Thyroid gland (tissue), 4 donors: ENCODE measurements at regions not wholly inside any gene's neighbourhood (a gene's known extent, or its start where the extent isn't known, plus 50 kb on each side); places are given as distances from the start of the nearest gene placed in this dataset.

ENCODE experiments used
- DNase-seq, 2 donors: peaks; one replicate each; pipeline ENCODE4 v3.0.0-alpha.2; 2019
- H3K27ac ChIP-seq, 3 donors: fragments of 200-600 bp; sonication (generic); 1 replicate in 2 of 3; 2 replicates in 1 of 3; pipeline ENCODE4 v1.5.1; 2016 to 2019; ENCODE audit warnings: mild to moderate bottlenecking in 1 of 3, moderate library complexity in 1 of 3
- H3K27me3 ChIP-seq: fragments of 200-600 bp; sonication (generic); one replicate; pipeline ENCODE4 v1.5.1; 2019
- H3K36me3 ChIP-seq, 2 donors: fragments of 200-600 bp; sonication (generic); one replicate each; pipeline ENCODE4 v1.5.1; 2016 to 2019
- H3K4me1 ChIP-seq, 2 donors: fragments of 200-600 bp; sonication (generic); one replicate each; pipeline ENCODE4 v1.5.1; 2017 to 2019
- H3K4me3 ChIP-seq, 3 donors: fragments of 200-600 bp; sonication (generic); replicated peaks in 1 of 3; 1 replicate in 2 of 3; 2 replicates in 1 of 3; pipeline ENCODE4 v1.5.1; 2016; ENCODE audit warnings: mild to moderate bottlenecking in 1 of 3
- H3K9me3 ChIP-seq: fragments of 200-600 bp; sonication (generic); one replicate; pipeline ENCODE4 v1.5.1; 2017
- CTCF ChIP-seq, 6 experiments: fragments of 200-600 bp in 3 of 6; fragments of 450-650 bp in 3 of 6; sonication (generic) in 3 of 6; IDR thresholded peaks; one replicate each; pipeline ENCODE4 v1.5.1; 2016 to 2019; ENCODE audit warnings: antibody characterized with exemption in 6 of 6, mild to moderate bottlenecking in 2 of 6, inconsistent platforms in 1 of 6, moderate library complexity in 1 of 6
- POLR2A ChIP-seq, 2 donors: fragments of 450-650 bp; IDR thresholded peaks; one replicate each; pipeline ENCODE4 v1.6.1; 2017; ENCODE audit warnings: antibody characterized with exemption in 2 of 2, mild to moderate bottlenecking in 2 of 2, moderate library complexity in 1 of 2
- WGBS, 2 donors: methylation state at CpG; one replicate each; pipeline ENCODE4 v1.1.5; 2017; 5-methylcytosine and 5-hydroxymethylcytosine counted together
- intact Hi-C: fragments of 100-400 bp; cut with DNase I; formaldehyde crosslinking; loops from one replicate; pipeline ENCODE4 v1.15.1; 2023

- intact Hi-C loops, result no loop called here
- no peaks in the 10 kb centered on the region for H3K27me3 ChIP-seq
- no peak overlapping the region for H3K27ac ChIP-seq
- no peak for TF ChIP-seq CTCF (IDR thresholded peaks at IDR 0.05)
- TF ChIP-seq POLR2A (IDR thresholded peaks at IDR 0.05), result no peak
- H3K4me3 ChIP-seq, result no peak overlapping the region
- no peaks in the 10 kb centered on the region for H3K9me3 ChIP-seq
- no peak for DNase-seq
- 41 to 54% methylated on average over 4 of the region's 4 CpGs for WGBS, 2 donors
- no peaks in the 10 kb centered on the region for H3K36me3 ChIP-seq
- H3K4me1 ChIP-seq, result no peaks in the 10 kb centered on the region
Measured at GRCh38 chr2:78029392-78029995, 507.3 kb upstream of the LRRTM4 start.

- Histone ChIP-seq H3K36me3 (no peaks in the 10 kb centered on the region), H3K27ac (no peak overlapping the region), H3K4me1 (no peaks in the 10 kb centered on the region), H3K27me3 (no peaks in the 10 kb centered on the region), H3K4me3 (no peak overlapping the region), H3K9me3 (no peaks in the 10 kb centered on the region)
- DNase-seq, result no peak
- 64 to 69% methylated on average over 3 of the region's 3 CpGs for WGBS, 2 donors
- intact Hi-C loops, result no loop called here
- TF ChIP-seq CTCF (IDR thresholded peaks at IDR 0.05), result no peak
- no peak for TF ChIP-seq POLR2A (IDR thresholded peaks at IDR 0.05)
Measured at GRCh38 chr2:78034706-78035105, 512.5 kb upstream of the LRRTM4 start.

GRCh38 chr2:78035804-78036203, 513.6 kb upstream of the LRRTM4 start:
- DNase-seq, result no peak
- H3K36me3 ChIP-seq, result no peaks in the 10 kb centered on the region
- no peaks in the 10 kb centered on the region for H3K9me3 ChIP-seq
- no peaks in the 10 kb centered on the region for H3K4me1 ChIP-seq
- H3K4me3 ChIP-seq, result no peak overlapping the region
- TF ChIP-seq CTCF (IDR thresholded peaks at IDR 0.05) (no peak), POLR2A (IDR thresholded peaks at IDR 0.05) (no peak)
- H3K27ac ChIP-seq, result no peak overlapping the region
- no peaks in the 10 kb centered on the region for H3K27me3 ChIP-seq
- intact Hi-C loops, result no loop called here
- WGBS, 2 donors, result 54 to 85% methylated on average over 2 of the region's 2 CpGs

GRCh38 chr2:78051480-78051879, 529.3 kb upstream of the LRRTM4 start:
- H3K27ac ChIP-seq, result no peak overlapping the region
- H3K4me3 ChIP-seq, result no peak overlapping the region
- no peaks in the 10 kb centered on the region for H3K4me1 ChIP-seq
- TF ChIP-seq CTCF (IDR thresholded peaks at IDR 0.05) (no peak), POLR2A (IDR thresholded peaks at IDR 0.05) (no peak)
- H3K36me3 ChIP-seq, result no peaks in the 10 kb centered on the region
- intact Hi-C loops, result no loop called here
- 87 to 90% methylated on average over 5 of the region's 5 CpGs for WGBS, 2 donors
- no peaks in the 10 kb centered on the region for H3K9me3 ChIP-seq
- H3K27me3 ChIP-seq, result no peaks in the 10 kb centered on the region
- DNase-seq, result no peak

- TF ChIP-seq POLR2A (IDR thresholded peaks at IDR 0.05), result no peak
- TF ChIP-seq CTCF (IDR thresholded peaks at IDR 0.05), result no peak
- no peaks in the 10 kb centered on the region for H3K4me1 ChIP-seq
- no peak for DNase-seq
- no peaks in the 10 kb centered on the region for H3K36me3 ChIP-seq
- no peaks in the 10 kb centered on the region for H3K9me3 ChIP-seq
- H3K27ac ChIP-seq, result no peak overlapping the region
- H3K4me3 ChIP-seq, result no peak overlapping the region
- intact Hi-C loops, result no loop called here
- no peaks in the 10 kb centered on the region for H3K27me3 ChIP-seq
Measured at GRCh38 chr2:78056976-78057375, 534.8 kb upstream of the LRRTM4 start.
